ENCODE measurements at regions not wholly inside any gene's neighbourhood (a gene's known extent, or its start where the extent isn't known, plus 50 kb on each side); places are given as distances from the start of the nearest gene placed in this dataset.
A peak's percentile ranks its signal among the peaks of the same experiment; 100 is the strongest.
"Not testable (repeated sequence)": the region's sequence is repeated elsewhere in the genome, so short reads cannot be mapped to it uniquely, and the experiment has no call there.

GRCh38 chr5:86075139-86075538, 542.6 kb upstream of the COX7C start:
- DNase-seq = no peak

- DNase-seq = no peak
Observed at GRCh38 chr5:86095092-86095491, 522.6 kb upstream of the COX7C start.

- DNase-seq = peak; percentile 16
Observed at GRCh38 chr5:86101966-86102365, 515.8 kb upstream of the COX7C start.

GRCh38 chr5:86108825-86109224, 508.9 kb upstream of the COX7C start:
- DNase-seq = no peak

- DNase-seq = no peak
Observed at GRCh38 chr5:86112249-86112648, 505.5 kb upstream of the COX7C start.

- DNase-seq = no peak
Observed at GRCh38 chr5:86115164-86115563, 502.6 kb upstream of the COX7C start.

GRCh38 chr5:86118542-86118941, 499.2 kb upstream of the COX7C start:
- DNase-seq = no peak

GRCh38 chr5:86124333-86124732, 493.4 kb upstream of the COX7C start:
- no peak for DNase-seq

GRCh38 chr5:86125731-86126601, 491.8 kb upstream of the COX7C start:
- no peak for DNase-seq

GRCh38 chr5:86127696-86128095, 490.0 kb upstream of the COX7C start:
- no peak for DNase-seq

GRCh38 chr5:86129009-86129408, 488.7 kb upstream of the COX7C start:
- no peak for DNase-seq

- no peak for DNase-seq
Observed at GRCh38 chr5:86137297-86137696, 480.4 kb upstream of the COX7C start.

- DNase-seq = no peak
Observed at GRCh38 chr5:86143837-86144236, 473.9 kb upstream of the COX7C start.

GRCh38 chr5:86152988-86153560, 464.7 kb upstream of the COX7C start:
- DNase-seq = no peak

- no peak for DNase-seq
Observed at GRCh38 chr5:86155796-86156195, 461.9 kb upstream of the COX7C start.

GRCh38 chr5:86170194-86170593, 447.5 kb upstream of the COX7C start:
- no peak for DNase-seq

- DNase-seq = no peak
Observed at GRCh38 chr5:86175224-86175623, 442.5 kb upstream of the COX7C start.

GRCh38 chr5:86199287-86199686, 418.5 kb upstream of the COX7C start:
- no peak for DNase-seq

GRCh38 chr5:86228147-86228546, 389.6 kb upstream of the COX7C start:
- no peak for DNase-seq

- no peak for DNase-seq
Observed at GRCh38 chr5:86232246-86232645, 385.5 kb upstream of the COX7C start.

GRCh38 chr5:86244153-86244552, 373.6 kb upstream of the COX7C start:
- DNase-seq = no peak

GRCh38 chr5:86257871-86258270, 359.9 kb upstream of the COX7C start:
- no peak for DNase-seq

- not testable (repeated sequence) for DNase-seq
Observed at GRCh38 chr5:86284400-86285190, 333.1 kb upstream of the COX7C start.

GRCh38 chr5:86287437-86287836, 330.3 kb upstream of the COX7C start:
- not testable (repeated sequence) for DNase-seq
